ENCODE measurements at regions not wholly inside any gene's neighbourhood (a gene's known extent, or its start where the extent isn't known, plus 50 kb on each side); places are given as distances from the start of the nearest gene placed in this dataset.
"Not testable (repeated sequence)": the region's sequence is repeated elsewhere in the genome, so short reads cannot be mapped to it uniquely, and the experiment has no call there.

DNA sequence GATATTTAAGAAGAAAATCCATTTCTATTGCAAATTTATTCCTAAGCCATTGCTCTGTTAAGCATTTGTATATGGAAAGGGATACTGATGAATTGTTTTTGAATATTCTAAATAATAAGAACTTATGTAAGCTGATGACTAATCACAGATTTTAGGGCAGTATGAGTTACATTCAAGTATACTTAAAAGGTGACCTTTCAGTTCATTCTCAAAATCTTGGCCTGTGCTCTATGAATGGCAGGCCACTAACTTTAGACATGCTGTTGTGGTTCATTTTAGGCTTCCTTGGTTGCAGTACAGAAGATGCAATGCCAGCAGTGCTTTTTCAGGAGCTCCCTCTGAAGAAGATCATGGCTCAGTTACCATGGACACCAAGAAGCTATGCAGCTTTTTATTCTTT, 380.4 kb downstream of the CENPW start:
- H3K9me3 ChIP-seq, result no peaks in the 10 kb centered on the region
- no peak for DNase-seq (ENCODE audit: extremely low spot score in 2 of 2)
- TF ChIP-seq, protein P1, sequence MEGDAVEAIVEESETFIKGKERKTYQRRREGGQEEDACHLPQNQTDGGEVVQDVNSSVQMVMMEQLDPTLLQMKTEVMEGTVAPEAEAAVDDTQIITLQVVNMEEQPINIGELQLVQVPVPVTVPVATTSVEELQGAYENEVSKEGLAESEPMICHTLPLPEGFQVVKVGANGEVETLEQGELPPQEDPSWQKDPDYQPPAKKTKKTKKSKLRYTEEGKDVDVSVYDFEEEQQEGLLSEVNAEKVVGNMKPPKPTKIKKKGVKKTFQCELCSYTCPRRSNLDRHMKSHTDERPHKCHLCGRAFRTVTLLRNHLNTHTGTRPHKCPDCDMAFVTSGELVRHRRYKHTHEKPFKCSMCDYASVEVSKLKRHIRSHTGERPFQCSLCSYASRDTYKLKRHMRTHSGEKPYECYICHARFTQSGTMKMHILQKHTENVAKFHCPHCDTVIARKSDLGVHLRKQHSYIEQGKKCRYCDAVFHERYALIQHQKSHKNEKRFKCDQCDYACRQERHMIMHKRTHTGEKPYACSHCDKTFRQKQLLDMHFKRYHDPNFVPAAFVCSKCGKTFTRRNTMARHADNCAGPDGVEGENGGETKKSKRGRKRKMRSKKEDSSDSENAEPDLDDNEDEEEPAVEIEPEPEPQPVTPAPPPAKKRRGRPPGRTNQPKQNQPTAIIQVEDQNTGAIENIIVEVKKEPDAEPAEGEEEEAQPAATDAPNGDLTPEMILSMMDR (IDR thresholded peaks at IDR 0.05), result no peak
- TF ChIP-seq POLR2A (IDR thresholded peaks at IDR 0.05) (no peak), POLR2AphosphoS5 (IDR thresholded peaks at IDR 0.05; ENCODE audit: insufficient read depth in 1 of 2, low read depth in 1 of 2) (no peak)
- H3K27ac ChIP-seq, result no peak overlapping the region
- intact Hi-C loops (cut with DNase I), result no loop called here
- no peaks in the 10 kb centered on the region for H3K27me3 ChIP-seq
- H3K4me3 ChIP-seq, result no peak overlapping the region
- H3K36me3 ChIP-seq, result no peaks in the 10 kb centered on the region
- H3K4me1 ChIP-seq, result no peaks in the 10 kb centered on the region

DNA sequence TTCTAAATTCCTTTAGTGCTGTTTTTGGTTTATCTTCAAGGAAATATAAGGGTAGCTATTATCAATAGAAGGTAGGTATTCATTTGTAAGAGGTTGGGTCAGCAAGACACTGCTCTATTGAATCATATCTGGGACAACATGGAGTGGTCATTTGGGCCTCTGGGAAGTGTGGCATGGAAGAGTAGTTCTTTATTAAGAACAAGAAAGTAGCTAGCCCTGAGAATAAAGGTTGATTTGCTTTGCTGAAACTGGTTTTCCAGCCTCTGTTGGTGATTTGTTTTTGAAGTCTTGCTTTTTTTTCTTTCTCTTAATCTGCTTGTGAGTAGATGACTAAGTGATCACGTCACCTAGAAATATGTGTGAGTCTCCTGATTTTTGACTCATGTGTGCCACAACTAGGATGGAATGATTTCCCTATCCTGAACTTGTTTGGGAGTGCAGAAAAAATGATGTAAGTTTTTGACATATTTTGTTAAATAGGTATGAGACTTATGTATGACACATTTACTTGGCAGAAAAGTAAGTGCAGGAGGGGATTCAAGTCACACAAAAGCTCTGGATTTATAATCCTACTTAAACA, 381.8 kb downstream of the CENPW start:
- TF ChIP-seq, protein P1 (IDR thresholded peaks at IDR 0.05), result no peak
- TF ChIP-seq POLR2AphosphoS5 (IDR thresholded peaks at IDR 0.05; ENCODE audit: insufficient read depth in 1 of 2, low read depth in 1 of 2) (no peak), POLR2A (IDR thresholded peaks at IDR 0.05) (no peak)
- no peaks in the 10 kb centered on the region for H3K27me3 ChIP-seq
- no peaks in the 10 kb centered on the region for H3K4me1 ChIP-seq
- no peak overlapping the region for H3K4me3 ChIP-seq
- no peaks in the 10 kb centered on the region for H3K36me3 ChIP-seq
- H3K9me3 ChIP-seq, result no peaks in the 10 kb centered on the region
- H3K27ac ChIP-seq, result no peak overlapping the region
- intact Hi-C loops (cut with DNase I), result no loop called here
- no peak for DNase-seq (ENCODE audit: extremely low spot score in 2 of 2)

DNA sequence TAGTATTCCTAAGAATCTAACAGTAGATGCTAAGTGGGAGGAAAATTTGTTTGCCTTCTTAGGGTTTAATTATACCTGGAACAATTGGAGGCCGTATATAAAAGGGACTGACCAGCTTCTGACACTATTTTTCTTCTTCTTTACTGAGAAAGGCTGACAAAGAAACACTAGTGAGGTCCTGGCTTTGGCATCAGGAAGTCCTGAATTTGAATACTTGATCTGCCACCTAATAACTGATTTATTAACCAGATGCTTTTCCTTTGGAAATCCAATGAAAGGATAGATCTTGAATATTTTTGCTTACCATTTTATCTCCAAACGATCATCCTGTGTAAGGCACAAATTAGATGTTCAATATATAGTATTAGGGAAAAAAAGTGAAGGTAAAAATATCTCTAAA, 382.5 kb downstream of the CENPW start:
- no peak overlapping the region for H3K4me3 ChIP-seq
- H3K4me1 ChIP-seq, result no peaks in the 10 kb centered on the region
- H3K27me3 ChIP-seq, result no peaks in the 10 kb centered on the region
- intact Hi-C loops (cut with DNase I), result no loop called here
- DNase-seq (ENCODE audit: extremely low spot score in 2 of 2), result no peak
- no peaks in the 10 kb centered on the region for H3K36me3 ChIP-seq
- TF ChIP-seq, protein P1 (IDR thresholded peaks at IDR 0.05), result no peak
- no peak for TF ChIP-seq POLR2A (IDR thresholded peaks at IDR 0.05)
- no peak for TF ChIP-seq POLR2AphosphoS5 (IDR thresholded peaks at IDR 0.05; ENCODE audit: insufficient read depth in 1 of 2, low read depth in 1 of 2)
- no peak overlapping the region for H3K27ac ChIP-seq
- no peaks in the 10 kb centered on the region for H3K9me3 ChIP-seq

DNA sequence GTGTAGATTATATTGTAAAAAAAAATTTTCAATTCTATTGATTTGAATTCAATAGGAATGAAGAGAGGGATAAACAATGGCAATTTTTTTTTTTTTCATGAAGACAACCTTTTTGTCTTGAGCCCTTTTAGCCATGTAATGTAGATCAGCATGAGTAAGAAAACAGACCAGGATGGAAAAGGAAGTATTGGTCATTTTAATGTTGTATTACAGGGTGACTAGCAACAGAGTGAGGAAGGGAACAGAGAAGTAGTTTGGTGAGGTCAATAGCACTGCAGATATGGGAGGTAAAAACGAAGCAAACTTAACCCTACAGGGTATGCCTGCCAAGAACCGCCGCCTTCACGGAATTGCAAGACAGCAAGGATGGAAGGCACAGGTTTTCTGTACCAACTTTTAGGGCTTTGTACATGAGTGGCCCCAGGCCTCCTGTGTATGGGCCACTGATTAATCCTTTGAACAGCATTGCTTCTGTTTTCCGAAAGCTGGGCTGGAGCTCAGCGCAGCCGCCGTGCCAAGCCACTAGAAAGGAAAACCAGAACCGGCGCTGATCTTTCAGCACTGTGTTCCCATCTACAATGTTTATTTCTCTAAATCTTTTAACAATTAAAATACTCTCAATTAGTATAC, 383.7 kb downstream of the CENPW start:
- Histone ChIP-seq H3K4me1 (no peaks in the 10 kb centered on the region), H3K27ac (no peak overlapping the region), H3K36me3 (no peaks in the 10 kb centered on the region), H3K9me3 (no peaks in the 10 kb centered on the region), H3K4me3 (no peak overlapping the region), H3K27me3 (no peaks in the 10 kb centered on the region)
- no peak for TF ChIP-seq POLR2A (IDR thresholded peaks at IDR 0.05)
- no peak for TF ChIP-seq POLR2AphosphoS5 (IDR thresholded peaks at IDR 0.05; ENCODE audit: insufficient read depth in 1 of 2, low read depth in 1 of 2)
- TF ChIP-seq, protein P1 (IDR thresholded peaks at IDR 0.05), result no peak
- no peak for DNase-seq (ENCODE audit: extremely low spot score in 2 of 2)
- intact Hi-C loops (cut with DNase I), result no loop called here

DNA sequence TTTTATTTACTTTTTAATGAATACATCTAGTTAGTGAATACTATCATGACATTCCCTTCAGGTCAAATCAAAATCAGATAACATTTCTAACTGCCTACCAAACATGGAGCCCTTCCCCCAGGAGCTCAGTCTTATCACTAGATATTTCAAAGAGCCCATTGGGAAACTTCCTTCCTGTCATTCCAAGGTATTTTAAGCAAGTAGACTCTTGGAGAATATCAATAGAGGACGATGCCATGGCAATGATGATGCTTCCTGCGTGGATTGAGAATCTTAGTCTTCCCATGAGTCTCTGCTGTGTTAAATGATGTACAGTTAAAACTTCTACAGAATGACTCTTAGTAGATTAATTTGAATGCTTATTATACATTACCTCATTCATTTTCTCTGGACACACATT, 384.9 kb downstream of the CENPW start:
- TF ChIP-seq, protein P1 (IDR thresholded peaks at IDR 0.05), result no peak
- TF ChIP-seq POLR2A (IDR thresholded peaks at IDR 0.05) (no peak), POLR2AphosphoS5 (IDR thresholded peaks at IDR 0.05; ENCODE audit: insufficient read depth in 1 of 2, low read depth in 1 of 2) (no peak)
- DNase-seq (ENCODE audit: extremely low spot score in 2 of 2), result no peak
- intact Hi-C loops (cut with DNase I), result no loop called here
- no peaks in the 10 kb centered on the region for H3K27me3 ChIP-seq
- H3K36me3 ChIP-seq, result no peaks in the 10 kb centered on the region
- H3K4me1 ChIP-seq, result no peaks in the 10 kb centered on the region
- no peak overlapping the region for H3K27ac ChIP-seq
- no peak overlapping the region for H3K4me3 ChIP-seq
- no peaks in the 10 kb centered on the region for H3K9me3 ChIP-seq

DNA sequence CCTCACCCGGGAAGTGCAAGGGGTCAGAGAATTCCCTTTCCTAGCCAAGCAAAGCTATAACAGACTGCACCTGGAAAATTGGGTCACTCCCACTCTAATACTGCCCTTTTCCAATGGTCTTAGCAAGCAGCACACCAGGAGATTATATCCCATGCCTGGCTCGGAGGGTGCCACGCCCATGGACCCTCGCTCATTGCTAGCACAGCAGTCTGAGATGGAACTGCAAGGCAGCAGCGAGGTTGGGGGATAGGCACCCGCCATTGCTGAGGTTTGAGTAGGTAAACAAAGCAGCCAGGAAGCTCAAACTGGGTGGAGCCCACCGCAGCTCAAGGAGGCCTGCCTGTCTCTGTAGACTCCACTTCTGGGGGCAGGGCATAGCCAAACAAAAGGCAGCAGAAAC, 386.5 kb downstream of the CENPW start:
- intact Hi-C loops (cut with DNase I), result not testable (repeated sequence)

More for the DNA sequence above, 386.5 kb downstream of the CENPW start:
- H3K27ac ChIP-seq; H3K27me3 ChIP-seq; H3K36me3 ChIP-seq; DNase-seq (ENCODE audit: extremely low spot score in 2 of 2); H3K9me3 ChIP-seq; H3K4me1 ChIP-seq; H3K4me3 ChIP-seq: not testable (repeated sequence)
